H1 (cell line): ENCODE measurements at regions not wholly inside any gene's neighbourhood (a gene's known extent, or its start where the extent isn't known, plus 50 kb on each side); places are given as distances from the start of the nearest gene placed in this dataset.

ENCODE experiments used
- CTCF ChIA-PET: fragments of 300-600 bp; sonication (Branson Sonifier 250); formaldehyde crosslinking; loops from one replicate; lab custom pipeline; 2021; ENCODE audit not compliant: partially characterized antibody; lab: Charles Lee
- POLR2A ChIA-PET: fragments of 300-600 bp; sonication (Branson Sonifier 250); formaldehyde crosslinking; loops from one replicate; lab custom pipeline; 2021; ENCODE audit warnings: inconsistent platforms; ENCODE audit not compliant: partially characterized antibody; lab: Charles Lee
- DNase-seq, 2 experiments: peaks; one replicate each; pipeline versions ENCODE4 v3.0.0 to v3.0.0-alpha.2; 2010 to 2022; ENCODE audit warnings: low spot score in 2 of 2, low read depth in 1 of 2, mixed read lengths in 1 of 2
- FAIRE-seq: peaks from 2 replicates; lab custom pipeline; 2011; peaks lifted over from hg19 to GRCh38; lab: Jason Lieb, UNC
- H2AFZ ChIP-seq: 2 replicates; pipeline ENCODE4 v1.8.1; 2012; ENCODE audit warnings: low read length, inconsistent platforms
- H2AK5ac ChIP-seq: 2 replicates; pipeline ENCODE4 v1.6.1; 2013; ENCODE audit warnings: low read depth, low read length
- H2BK120ac ChIP-seq: replicated peaks from 2 replicates; pipeline ENCODE3; 2013; ENCODE audit warnings: low read depth, low read length, inconsistent platforms
- H2BK12ac ChIP-seq: 2 replicates; pipeline ENCODE4 v1.6.1; 2013; ENCODE audit warnings: low read depth, low read length
- H2BK15ac ChIP-seq: 2 replicates; pipeline ENCODE4 v1.6.1; 2013; ENCODE audit warnings: low read length
- H2BK20ac ChIP-seq: 2 replicates; pipeline ENCODE4 v1.6.1; 2013; ENCODE audit warnings: low read length
- H2BK5ac ChIP-seq: 2 replicates; pipeline ENCODE4 v1.6.1; 2013; ENCODE audit warnings: low read depth, low read length
- H3K14ac ChIP-seq: 2 replicates; pipeline ENCODE4 v1.6.1; 2013; ENCODE audit warnings: inconsistent platforms; ENCODE audit not compliant: insufficient read length
- H3K18ac ChIP-seq: 2 replicates; pipeline ENCODE4 v1.6.1; 2013; ENCODE audit warnings: low read length; ENCODE audit errors: extremely low read depth
- H3K23ac ChIP-seq: 2 replicates; pipeline ENCODE4 v1.6.1; 2013; ENCODE audit warnings: inconsistent platforms; ENCODE audit not compliant: insufficient read length
- H3K23me2 ChIP-seq: 2 replicates; pipeline ENCODE4 v1.6.1; 2013; ENCODE audit warnings: low read depth, low read length
- H3K27ac ChIP-seq: 2 replicates; pipeline ENCODE4 v1.6.1; 2011; ENCODE audit warnings: low read depth, low read length, inconsistent platforms
- H3K27me3 ChIP-seq, 4 experiments: replicated peaks in 1 of 4; 1 replicate in 1 of 4; 2 replicates in 3 of 4; pipeline versions ENCODE4 v1.6.1 to v1.8.1; 2011 to 2013; ENCODE audit warnings: low read length in 3 of 4, mild to moderate bottlenecking in 3 of 4, inconsistent platforms in 2 of 4, mixed read lengths in 2 of 4, moderate library complexity in 1 of 4; ENCODE audit not compliant: control insufficient read depth in 3 of 4, insufficient read depth in 3 of 4; ENCODE audit errors: extremely low read depth in 1 of 4
- H3K36me3 ChIP-seq, 4 experiments: 2 replicates each; pipeline versions ENCODE4 v1.6.1 to v1.8.1; 2011 to 2013; ENCODE audit warnings: mild to moderate bottlenecking in 4 of 4, low read length in 3 of 4, moderate library complexity in 2 of 4, control low read depth in 1 of 4, inconsistent platforms in 1 of 4; ENCODE audit not compliant: insufficient read depth in 4 of 4, control insufficient read depth in 2 of 4
- H3K4ac ChIP-seq: replicated peaks from 2 replicates; pipeline ENCODE3; 2013; ENCODE audit warnings: low read length, low read depth, mixed read lengths, inconsistent platforms; ENCODE audit not compliant: insufficient read length
- H3K4me1 ChIP-seq, 4 experiments: replicated peaks in 1 of 4; 1 replicate in 1 of 4; 2 replicates in 3 of 4; pipeline versions ENCODE4 v1.6.1 to v1.8.1; 2011 to 2013; ENCODE audit warnings: low read length in 3 of 4, inconsistent platforms in 2 of 4, mixed read lengths in 1 of 4; ENCODE audit not compliant: insufficient read depth in 4 of 4, control insufficient read depth in 3 of 4
- H3K4me2 ChIP-seq, 2 experiments: 2 replicates each; pipeline versions ENCODE4 v1.6.1 to v1.8.1; 2011 to 2013; ENCODE audit warnings: low read depth in 2 of 2, low read length in 2 of 2, control low read depth in 1 of 2, inconsistent platforms in 1 of 2, mild to moderate bottlenecking in 1 of 2; ENCODE audit not compliant: insufficient read depth in 1 of 2
- H3K4me3 ChIP-seq, 4 experiments: fragments of 200-600, 300-600 bp in 1 of 4; sonication (generic), shearing (Covaris generic), sonication (Bioruptor Twin) in 1 of 4; 2 replicates each; pipeline versions ENCODE4 v1.5.1 to v1.8.1; 2011 to 2016; ENCODE audit warnings: low read length in 4 of 4, low read depth in 3 of 4, control low read depth in 2 of 4, inconsistent platforms in 2 of 4, mild to moderate bottlenecking in 2 of 4, mixed read lengths in 1 of 4, moderate library complexity in 1 of 4; ENCODE audit not compliant: insufficient read depth in 2 of 4; ENCODE audit errors: extremely low read depth in 1 of 4
- H3K56ac ChIP-seq: replicated peaks from 2 replicates; pipeline ENCODE3; 2013; ENCODE audit warnings: low read depth, mild to moderate bottlenecking, mixed read lengths, low read length, inconsistent platforms; ENCODE audit not compliant: insufficient read length
- H3K79me1 ChIP-seq: 2 replicates; pipeline ENCODE4 v1.6.1; 2013; ENCODE audit warnings: low read depth, low read length, control low read depth
- H3K79me2 ChIP-seq, 2 experiments: 2 replicates each; pipeline versions ENCODE4 v1.6.1 to v1.8.1; 2012 to 2013; ENCODE audit warnings: low read length in 2 of 2, mild to moderate bottlenecking in 2 of 2, inconsistent platforms in 1 of 2; ENCODE audit not compliant: insufficient read depth in 2 of 2, control insufficient read depth in 1 of 2
- H3K9ac ChIP-seq, 4 experiments: replicated peaks in 1 of 4; 1 replicate in 1 of 4; 2 replicates in 3 of 4; pipeline versions ENCODE4 v1.6.1 to v1.8.1; 2011 to 2013; ENCODE audit warnings: low read depth in 3 of 4, low read length in 3 of 4, control low read depth in 2 of 4, mild to moderate bottlenecking in 2 of 4, moderate library complexity in 2 of 4, inconsistent platforms in 1 of 4; ENCODE audit errors: extremely low read depth in 1 of 4
- H3K9me3 ChIP-seq, 2 experiments: 2 replicates each; pipeline versions ENCODE4 v1.6.1 to v1.8.1; 2012 to 2013; ENCODE audit warnings: mild to moderate bottlenecking in 2 of 2, moderate library complexity in 2 of 2, control low read depth in 1 of 2, inconsistent platforms in 1 of 2, low read depth in 1 of 2, low read length in 1 of 2, mixed read lengths in 1 of 2; ENCODE audit not compliant: insufficient read depth in 2 of 2
- H4K20me1 ChIP-seq, 2 experiments: replicated peaks in 1 of 2; 2 replicates each; pipeline versions ENCODE3 to v1.8.1; 2011 to 2013; ENCODE audit warnings: inconsistent platforms in 2 of 2, low read length in 2 of 2, mild to moderate bottlenecking in 1 of 2; ENCODE audit not compliant: insufficient read depth in 2 of 2, control insufficient read depth in 1 of 2
- H4K5ac ChIP-seq: 2 replicates; pipeline ENCODE4 v1.6.1; 2013; ENCODE audit warnings: low read length, low read depth, mixed read lengths, inconsistent platforms; ENCODE audit not compliant: insufficient read length
- H4K8ac ChIP-seq: 2 replicates; pipeline ENCODE4 v1.8.0; 2013; ENCODE audit warnings: mild to moderate bottlenecking, moderate library complexity, low read length, inconsistent platforms; ENCODE audit not compliant: insufficient read depth; ENCODE audit errors: extremely low read depth
- H4K91ac ChIP-seq: replicated peaks from 2 replicates; pipeline ENCODE3; 2013; ENCODE audit warnings: low read length, mixed read lengths, inconsistent platforms; ENCODE audit not compliant: insufficient read length
- BRCA1 ChIP-seq: IDR thresholded peaks from 2 replicates; pipeline ENCODE4 v1.6.1; 2012; ENCODE audit warnings: low read depth, low read length, improper control_type of control experiment
- CBX8 ChIP-seq: fragments of 300-800, 300-1000 bp; sonication (generic); IDR thresholded peaks from 2 replicates; pipeline ENCODE4 v1.7.1; 2016; ENCODE audit warnings: low read depth, low read length, borderline replicate concordance
- JUND ChIP-seq: IDR thresholded peaks from 2 replicates; pipeline ENCODE4 v1.6.1; 2011; ENCODE audit warnings: mild to moderate bottlenecking, improper control_type of control experiment, low read length
- RNF2 ChIP-seq: fragments of 200-900, 300-1000 bp; sonication (generic); IDR thresholded peaks from 2 replicates; pipeline ENCODE4 v1.7.1; 2016; ENCODE audit warnings: borderline replicate concordance, low read depth, mild to moderate bottlenecking, antibody characterized with exemption, low read length; ENCODE audit not compliant: poor library complexity, severe bottlenecking; ENCODE audit errors: missing control alignments
- SP4 ChIP-seq: IDR thresholded peaks from 2 replicates; pipeline ENCODE4 v1.6.1; 2012; ENCODE audit warnings: low read length, inconsistent platforms
- WGBS, 2 experiments: shearing (Covaris generic) in 1 of 2; methylation state at CpG; one replicate each; pipeline versions ENCODE4 v1.1.6 to v1.1.7; 2013 to 2015; ENCODE audit warnings: low lambda C conversion rate in 2 of 2, mixed read lengths in 2 of 2, inconsistent platforms in 1 of 2, low coverage in 1 of 2, missing lambda C conversion rate in 1 of 2; ENCODE audit not compliant: insufficient replicate concordance in 2 of 2, insufficient coverage in 1 of 2, insufficient read length in 1 of 2; ENCODE audit errors: extremely low coverage in 1 of 2, missing lambda C conversion rate in 1 of 2; 5-methylcytosine and 5-hydroxymethylcytosine counted together

DNA sequence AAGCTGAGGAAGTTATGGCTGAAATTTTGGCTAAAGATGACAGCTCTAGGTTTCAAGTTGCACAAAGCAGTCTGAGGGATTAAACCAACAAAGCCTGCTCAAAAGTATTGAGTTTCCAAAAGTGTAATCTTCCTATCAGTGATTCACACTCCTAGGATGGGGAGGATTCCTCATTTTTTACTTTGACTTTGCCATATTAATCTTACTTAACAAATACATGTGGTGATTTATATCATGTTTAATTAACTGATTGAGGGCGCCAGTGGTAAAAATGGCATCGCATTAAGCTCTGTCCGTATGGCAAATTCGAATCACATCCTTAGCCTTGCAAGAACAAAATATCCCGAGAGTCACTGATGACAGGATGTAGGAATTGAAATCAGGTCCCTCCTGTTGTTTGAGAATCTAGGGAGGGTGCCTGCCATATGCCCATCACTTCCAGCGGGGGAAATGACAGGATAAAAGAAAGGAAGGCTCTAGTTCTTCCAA, 78.1 kb upstream of the ETAA1 start:
- no peak overlapping the region for H4K8ac ChIP-seq
- 0 out of 2 replicates have a peak overlapping the region, but pooled peaks have one; percentile 29 for H2BK20ac ChIP-seq
- no peak overlapping the region; a peak in 1 of 4 replicates for H3K4me2 ChIP-seq
- no peak overlapping the region for H3K56ac ChIP-seq
- H3K23me2 ChIP-seq = no peaks in the 10 kb centered on the region; the same call in 1 of the 2 replicates
- no peak overlapping the region for H2BK12ac ChIP-seq
- no peaks in the 10 kb centered on the region for H4K20me1 ChIP-seq
- no peak overlapping the region for H2BK15ac ChIP-seq
- H3K79me2 ChIP-seq = no peaks in the 10 kb centered on the region
- H4K5ac ChIP-seq = no peak overlapping the region
- H3K4me3 ChIP-seq = no peak overlapping the region
- H2AK5ac ChIP-seq = no peak overlapping the region
- H2AFZ ChIP-seq = peak overlapping the region; percentile 89; the same call in 1 of the 2 replicates
- H3K9ac ChIP-seq = no peak overlapping the region
- H3K23ac ChIP-seq = no peak overlapping the region
- no peak overlapping the region for H3K4ac ChIP-seq
- no peaks in the 10 kb centered on the region for H3K9me3 ChIP-seq
- H3K79me1 ChIP-seq = no peaks in the 10 kb centered on the region
- H3K27ac ChIP-seq = no peak overlapping the region
- TF ChIP-seq BRCA1 (no peak), SP4 (no peak), CBX8 (no peak), JUND (no peak), RNF2 (no peak)
- no peaks in the 10 kb centered on the region for H3K27me3 ChIP-seq
- no peak overlapping the region for H3K18ac ChIP-seq
- FAIRE-seq (no peak), DNase-seq (no peak)
- H2BK5ac ChIP-seq = no peak overlapping the region
- H3K14ac ChIP-seq = no peak overlapping the region
- no peaks in the 10 kb centered on the region for H3K36me3 ChIP-seq
- peaks cover 0 to 6% (median 4%) of the 10 kb centered on the region in 4 experiments; a peak in 5 of 7 replicates for H3K4me1 ChIP-seq
- no peak overlapping the region for H2BK120ac ChIP-seq
- no peak overlapping the region for H4K91ac ChIP-seq
- CTCF ChIA-PET = interaction anchor here (1.0 to 2.1 kb wide), 4 partner anchors 13 to 712 kb away, joined by 3 to 8 read pairs (median 4); no protein-coding TSS in a partner anchor
- WGBS, 2 experiments = 70% methylated on average over 6 of the region's 6 CpGs; no CpG with 5 or more reads in 1 of the 2 experiments
- POLR2A ChIA-PET = interaction anchor here (0.6 to 3.1 kb wide), 8 partner anchors 9 to 72 kb away, joined by 3 to 15 read pairs (median 4); no protein-coding TSS in a partner anchor
